ENCODE measurements at regions not wholly inside any gene's neighbourhood (a gene's known extent, or its start where the extent isn't known, plus 50 kb on each side); places are given as distances from the start of the nearest gene placed in this dataset.

- no peaks in the 10 kb centered on the region for H3K9me3 ChIP-seq
- no peak overlapping the region for H3K27ac ChIP-seq
- 54% methylated on average over 5 of the region's 7 CpGs for WGBS (ENCODE audit: insufficient coverage, low coverage, low lambda C conversion rate, missing lambda C conversion rate)
- H3K4me3 ChIP-seq, result no peak overlapping the region
- no peak for TF ChIP-seq POLR2A (IDR thresholded peaks at IDR 0.05)
- no peak for TF ChIP-seq CTCF (IDR thresholded peaks at IDR 0.05)
- H3K36me3 ChIP-seq, result no peaks in the 10 kb centered on the region
- no peaks in the 10 kb centered on the region for H3K27me3 ChIP-seq
- intact Hi-C loops (cut with DNase I), result loop anchor here (10.0 kb wide), 2 partner anchors 190 to 200 kb away; no protein-coding TSS in a partner anchor
- no peak for DNase-seq
- peak; percentile 74 to 87 (median 83) for ATAC-seq
- no peaks in the 10 kb centered on the region for H3K4me1 ChIP-seq
Measured at GRCh38 chr6:168154263-168154917, 75.4 kb upstream of the FRMD1 start.

- H3K27ac ChIP-seq, result no peak overlapping the region
- no peaks in the 10 kb centered on the region for H3K36me3 ChIP-seq
- no peaks in the 10 kb centered on the region for H3K27me3 ChIP-seq
- DNase-seq (no peak), ATAC-seq (no peak)
- H3K4me3 ChIP-seq, result no peak overlapping the region
- H3K4me1 ChIP-seq, result no peaks in the 10 kb centered on the region
- H3K9me3 ChIP-seq, result no peaks in the 10 kb centered on the region
- TF ChIP-seq POLR2A (IDR thresholded peaks at IDR 0.05) (no peak), CTCF (IDR thresholded peaks at IDR 0.05) (no peak)
- 80% methylated on average over 11 of the region's 11 CpGs for WGBS (ENCODE audit: insufficient coverage, low coverage, low lambda C conversion rate, missing lambda C conversion rate)
- intact Hi-C loops (cut with DNase I), result loop anchor here (10.0 kb wide), 2 partner anchors 191 to 201 kb away; no protein-coding TSS in a partner anchor
Measured at GRCh38 chr6:168153553-168153952, 74.5 kb upstream of the FRMD1 start.

- intact Hi-C loops (cut with DNase I), result loop anchor here (10.0 kb wide), 2 partner anchors 192 to 202 kb away; no protein-coding TSS in a partner anchor
- no peak for TF ChIP-seq POLR2A (IDR thresholded peaks at IDR 0.05)
- no peak for TF ChIP-seq CTCF (IDR thresholded peaks at IDR 0.05)
- no peaks in the 10 kb centered on the region for H3K4me1 ChIP-seq
- H3K27ac ChIP-seq, result no peak overlapping the region
- H3K9me3 ChIP-seq, result no peaks in the 10 kb centered on the region
- H3K36me3 ChIP-seq, result no peaks in the 10 kb centered on the region
- H3K27me3 ChIP-seq, result no peaks in the 10 kb centered on the region
- WGBS (ENCODE audit: insufficient coverage, low coverage, low lambda C conversion rate, missing lambda C conversion rate), result 59% methylated on average over 5 of the region's 6 CpGs
- no peak overlapping the region for H3K4me3 ChIP-seq
- ATAC-seq (no peak), DNase-seq (no peak)
Measured at GRCh38 chr6:168152980-168153379, 74.0 kb upstream of the FRMD1 start.

GRCh38 chr6:168152306-168152963 is 73.4 kb upstream of the FRMD1 start:
- DNase-seq, result no peak
- intact Hi-C loops (cut with DNase I), result loop anchor here (10.0 kb wide), 2 partner anchors 192 to 202 kb away; no protein-coding TSS in a partner anchor
- ATAC-seq, result no peak
- no peak for TF ChIP-seq CTCF (IDR thresholded peaks at IDR 0.05)
- TF ChIP-seq POLR2A (IDR thresholded peaks at IDR 0.05), result no peak
- H3K9me3 ChIP-seq, result no peaks in the 10 kb centered on the region
- no peak overlapping the region for H3K4me3 ChIP-seq
- H3K27ac ChIP-seq, result no peak overlapping the region
- no peaks in the 10 kb centered on the region for H3K4me1 ChIP-seq
- 69% methylated on average over 9 of the region's 18 CpGs for WGBS (ENCODE audit: insufficient coverage, low coverage, low lambda C conversion rate, missing lambda C conversion rate)
- H3K36me3 ChIP-seq, result no peaks in the 10 kb centered on the region
- H3K27me3 ChIP-seq, result no peaks in the 10 kb centered on the region

Measured in right lobe of liver (tissue), 6 donors.